Loucy (cell line): ENCODE measurements at regions not wholly inside any gene's neighbourhood (a gene's known extent, or its start where the extent isn't known, plus 50 kb on each side); places are given as distances from the start of the nearest gene placed in this dataset.

Source experiments
- EZH2phosphoT487 ChIP-seq: fragments of 200-600 bp; IDR thresholded peaks from 2 replicates; pipeline ENCODE4 v1.6.1; 2018; ENCODE audit warnings: antibody characterized with exemption, mild to moderate bottlenecking, moderate library complexity, borderline replicate concordance
- TF ChIP-seq, protein P1 (sequence below): fragments of 200-600 bp; sonication (generic); conservative IDR thresholded peaks from 2 replicates; pipeline ENCODE4 v1.5.1; 2014; ENCODE audit warnings: mild to moderate bottlenecking, antibody characterized with exemption, low read length

DNA sequence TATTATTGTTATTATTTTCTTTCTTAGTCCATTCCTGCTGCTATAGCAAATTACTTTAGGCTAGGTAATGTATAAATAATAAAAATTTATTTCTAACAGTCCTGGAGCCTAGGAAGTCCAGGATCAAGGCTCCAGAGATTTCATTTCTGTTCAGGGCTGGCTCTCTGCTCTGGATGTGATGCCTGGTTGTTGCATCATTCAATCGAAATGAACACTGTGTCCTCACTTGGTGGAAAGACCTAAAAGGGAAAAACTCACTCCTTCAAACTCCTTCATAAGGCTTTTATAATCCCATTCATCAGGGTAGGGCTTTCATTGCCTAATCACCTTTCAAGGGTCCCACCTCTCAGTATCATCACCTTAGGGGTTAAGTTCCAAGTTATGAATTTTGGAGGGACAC is 395.0 kb downstream of the EFNB2 start:
- TF ChIP-seq EZH2phosphoT487, result no peak
- TF ChIP-seq, protein P1, sequence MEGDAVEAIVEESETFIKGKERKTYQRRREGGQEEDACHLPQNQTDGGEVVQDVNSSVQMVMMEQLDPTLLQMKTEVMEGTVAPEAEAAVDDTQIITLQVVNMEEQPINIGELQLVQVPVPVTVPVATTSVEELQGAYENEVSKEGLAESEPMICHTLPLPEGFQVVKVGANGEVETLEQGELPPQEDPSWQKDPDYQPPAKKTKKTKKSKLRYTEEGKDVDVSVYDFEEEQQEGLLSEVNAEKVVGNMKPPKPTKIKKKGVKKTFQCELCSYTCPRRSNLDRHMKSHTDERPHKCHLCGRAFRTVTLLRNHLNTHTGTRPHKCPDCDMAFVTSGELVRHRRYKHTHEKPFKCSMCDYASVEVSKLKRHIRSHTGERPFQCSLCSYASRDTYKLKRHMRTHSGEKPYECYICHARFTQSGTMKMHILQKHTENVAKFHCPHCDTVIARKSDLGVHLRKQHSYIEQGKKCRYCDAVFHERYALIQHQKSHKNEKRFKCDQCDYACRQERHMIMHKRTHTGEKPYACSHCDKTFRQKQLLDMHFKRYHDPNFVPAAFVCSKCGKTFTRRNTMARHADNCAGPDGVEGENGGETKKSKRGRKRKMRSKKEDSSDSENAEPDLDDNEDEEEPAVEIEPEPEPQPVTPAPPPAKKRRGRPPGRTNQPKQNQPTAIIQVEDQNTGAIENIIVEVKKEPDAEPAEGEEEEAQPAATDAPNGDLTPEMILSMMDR, result no peak
